A673 (cell line): ENCODE measurements at regions not wholly inside any gene's neighbourhood (a gene's known extent, or its start where the extent isn't known, plus 50 kb on each side); places are given as distances from the start of the nearest gene placed in this dataset.

Experiments
- BruUV-seq: library from RNA; stranded (reverse); fragments of 400-500 nt; replicated peaks from 2 replicates; lab custom pipeline; 2021; lab: Mats Ljungman, UMichigan
- CTCF ChIA-PET: fragments of 300-600 bp; sonication (Branson Sonifier 250); formaldehyde crosslinking; loops from one replicate; lab custom pipeline; 2022; ENCODE audit warnings: antibody characterized with exemption; lab: Charles Lee
- POLR2A ChIA-PET: fragments of 300-600 bp; sonication (Branson Sonifier 250); formaldehyde crosslinking; loops from one replicate; lab custom pipeline; 2022; ENCODE audit warnings: antibody characterized with exemption; ENCODE audit not compliant: low non-redundant PET; lab: Charles Lee
- DNase-seq: peaks from one replicate; pipeline ENCODE4 v3.0.0-alpha.2; 2015; ENCODE audit warnings: low spot score
- H3K27ac ChIP-seq: fragments of 200-600 bp; sonication (generic); 2 replicates; pipeline ENCODE4 v1.5.1; 2016; ENCODE audit warnings: mixed run types, low read depth, mild to moderate bottlenecking, mixed read lengths, antibody characterized with exemption, low read length; ENCODE audit not compliant: poor library complexity, severe bottlenecking
- H3K27me3 ChIP-seq: fragments of 200-600 bp; sonication (generic); replicated peaks from 2 replicates; pipeline ENCODE4 v1.6.1; 2017; ENCODE audit warnings: mixed run types, low read depth, mild to moderate bottlenecking, mixed read lengths, antibody characterized with exemption, low read length; ENCODE audit not compliant: insufficient read depth, poor library complexity
- H3K36me3 ChIP-seq: fragments of 200-600 bp; sonication (generic); 2 replicates; pipeline ENCODE4 v1.6.1; 2016; ENCODE audit warnings: mixed run types, mild to moderate bottlenecking, mixed read lengths, antibody characterized with exemption, low read length; ENCODE audit not compliant: insufficient read depth, poor library complexity, severe bottlenecking
- H3K4me1 ChIP-seq: fragments of 200-600 bp; sonication (generic); 2 replicates; pipeline ENCODE4 v1.6.1; 2017; ENCODE audit warnings: mixed run types, mild to moderate bottlenecking, mixed read lengths, antibody characterized with exemption, low read length; ENCODE audit not compliant: insufficient read depth, poor library complexity, severe bottlenecking
- H3K4me3 ChIP-seq: fragments of 200-600 bp; sonication (generic); 2 replicates; pipeline ENCODE4 v1.5.1; 2016; ENCODE audit warnings: low read depth, mixed run types, mild to moderate bottlenecking, mixed read lengths, low read length; ENCODE audit not compliant: poor library complexity, severe bottlenecking
- H3K9me3 ChIP-seq: fragments of 200-600 bp; sonication (generic); 2 replicates; pipeline ENCODE4 v1.6.1; 2016; ENCODE audit warnings: mixed run types, low read depth, mild to moderate bottlenecking, mixed read lengths, antibody characterized with exemption, low read length; ENCODE audit not compliant: poor library complexity, severe bottlenecking
- EZH2 ChIP-seq: fragments of 200-600 bp; sonication (generic); IDR thresholded peaks from 2 replicates; pipeline ENCODE4 v1.6.1; 2017; ENCODE audit warnings: borderline replicate concordance, low read depth, mild to moderate bottlenecking, mixed read lengths, antibody characterized with exemption, low read length; ENCODE audit not compliant: poor library complexity, severe bottlenecking
- intact Hi-C: fragments of 100-400 bp; cut with micrococcal nuclease; formaldehyde crosslinking; loops from one replicate; pipeline ENCODE4 v1.10.0; 2022; ENCODE audit not compliant: unreplicated experiment
- TF ChIP-seq, protein P1 (sequence below): fragments of 300-800, 200-600 bp; sonication (generic); conservative IDR thresholded peaks from 2 replicates; pipeline ENCODE4 v1.5.1; 2017; ENCODE audit warnings: low read depth, mild to moderate bottlenecking, antibody characterized with exemption, low read length, moderate library complexity, mixed read lengths

DNA sequence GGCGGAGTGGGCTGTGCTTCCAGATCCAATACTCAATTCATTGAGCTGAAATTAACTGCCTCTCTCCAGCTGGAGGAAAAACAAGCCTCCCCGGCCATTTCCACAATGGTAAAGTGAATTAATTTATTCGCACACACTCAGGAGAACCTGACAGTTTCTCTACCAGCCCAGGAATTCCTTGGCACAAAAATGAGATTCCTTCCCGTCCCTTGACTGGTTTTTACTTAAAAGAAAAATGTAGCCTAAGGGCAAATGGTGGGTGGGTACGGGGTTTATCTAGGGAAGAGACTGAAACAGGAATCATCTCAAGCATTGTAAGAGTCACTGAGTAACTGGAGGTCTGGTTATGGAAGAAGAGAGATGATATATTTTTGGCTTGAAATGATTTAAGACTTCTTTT lies 102.7 kb downstream of the VCX3A start:
- Histone ChIP-seq H3K36me3 (no peaks in the 10 kb centered on the region), H3K4me3 (no peak overlapping the region), H3K27ac (no peak overlapping the region), H3K9me3 (no peaks in the 10 kb centered on the region), H3K27me3 (peaks cover 6% of the 10 kb centered on the region), H3K4me1 (no peaks in the 10 kb centered on the region)
- BruUV-seq = no TSS peak
- CTCF ChIA-PET = no interaction called here
- peak; percentile 27 for DNase-seq
- POLR2A ChIA-PET = no interaction called here
- intact Hi-C loops = no loop called here
- no peak for TF ChIP-seq EZH2
- TF ChIP-seq, protein P1, sequence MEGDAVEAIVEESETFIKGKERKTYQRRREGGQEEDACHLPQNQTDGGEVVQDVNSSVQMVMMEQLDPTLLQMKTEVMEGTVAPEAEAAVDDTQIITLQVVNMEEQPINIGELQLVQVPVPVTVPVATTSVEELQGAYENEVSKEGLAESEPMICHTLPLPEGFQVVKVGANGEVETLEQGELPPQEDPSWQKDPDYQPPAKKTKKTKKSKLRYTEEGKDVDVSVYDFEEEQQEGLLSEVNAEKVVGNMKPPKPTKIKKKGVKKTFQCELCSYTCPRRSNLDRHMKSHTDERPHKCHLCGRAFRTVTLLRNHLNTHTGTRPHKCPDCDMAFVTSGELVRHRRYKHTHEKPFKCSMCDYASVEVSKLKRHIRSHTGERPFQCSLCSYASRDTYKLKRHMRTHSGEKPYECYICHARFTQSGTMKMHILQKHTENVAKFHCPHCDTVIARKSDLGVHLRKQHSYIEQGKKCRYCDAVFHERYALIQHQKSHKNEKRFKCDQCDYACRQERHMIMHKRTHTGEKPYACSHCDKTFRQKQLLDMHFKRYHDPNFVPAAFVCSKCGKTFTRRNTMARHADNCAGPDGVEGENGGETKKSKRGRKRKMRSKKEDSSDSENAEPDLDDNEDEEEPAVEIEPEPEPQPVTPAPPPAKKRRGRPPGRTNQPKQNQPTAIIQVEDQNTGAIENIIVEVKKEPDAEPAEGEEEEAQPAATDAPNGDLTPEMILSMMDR = no peak

DNA sequence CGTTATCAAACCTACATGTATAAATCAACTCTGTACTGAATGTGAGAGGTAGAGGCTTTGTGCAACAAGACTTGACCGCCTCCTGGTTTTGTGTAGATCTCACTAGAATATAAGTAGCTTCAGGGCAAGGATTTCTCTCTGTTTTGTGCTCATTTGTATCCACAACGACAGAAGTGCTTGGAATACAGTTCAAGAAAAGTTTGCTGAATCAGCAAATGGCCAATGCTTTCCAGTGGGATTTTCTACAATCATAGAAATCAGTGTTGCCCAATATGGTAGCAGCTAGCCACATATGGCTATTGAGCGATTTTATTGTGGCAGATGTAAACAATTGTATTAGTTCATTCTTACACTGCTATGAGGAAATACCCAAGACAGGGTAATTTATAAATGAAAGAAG lies 127.4 kb downstream of the VCX3A start:
- intact Hi-C loops = no loop called here
- TF ChIP-seq, protein P1 = no peak
- no peak for TF ChIP-seq EZH2
- ChIA-PET POLR2A (no interaction called here), CTCF (no interaction called here)
- no peak overlapping the region for H3K27ac ChIP-seq
- BruUV-seq = no TSS peak
- DNase-seq = no peak
- H3K9me3 ChIP-seq = no peaks in the 10 kb centered on the region
- no peak overlapping the region for H3K4me3 ChIP-seq
- no peaks in the 10 kb centered on the region for H3K27me3 ChIP-seq
- H3K36me3 ChIP-seq = no peaks in the 10 kb centered on the region
- no peaks in the 10 kb centered on the region for H3K4me1 ChIP-seq

DNA sequence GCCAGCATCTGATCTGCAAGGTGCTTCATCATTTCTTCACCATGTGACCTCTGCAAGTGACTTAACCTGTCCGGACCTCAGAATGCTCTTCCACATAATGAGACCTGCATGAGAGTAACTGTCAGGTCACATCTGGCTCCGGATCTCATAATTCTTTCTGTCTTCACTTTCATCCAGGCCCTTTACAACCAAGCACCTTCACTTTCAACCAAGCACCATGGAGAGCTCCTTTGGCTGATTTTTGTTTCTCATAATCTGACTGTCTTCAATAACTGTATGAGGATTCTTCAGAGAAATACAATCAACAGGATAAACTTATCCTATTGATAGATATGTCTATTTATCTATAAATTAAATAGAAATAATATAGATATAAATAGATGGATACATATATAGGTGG lies 148.1 kb downstream of the VCX3A start:
- POLR2A ChIA-PET = no interaction called here
- Histone ChIP-seq H3K36me3 (no peaks in the 10 kb centered on the region), H3K9me3 (no peaks in the 10 kb centered on the region), H3K4me3 (no peak overlapping the region), H3K27ac (no peak overlapping the region), H3K4me1 (no peaks in the 10 kb centered on the region), H3K27me3 (no peaks in the 10 kb centered on the region)
- CTCF ChIA-PET = no interaction called here
- intact Hi-C loops = no loop called here
- TF ChIP-seq, protein P1 = no peak
- no peak for TF ChIP-seq EZH2
- DNase-seq = peak; percentile 16
- no TSS peak for BruUV-seq
